Cardiac muscle cell (in vitro differentiated cells and primary cell): ENCODE measurements at regions not wholly inside any gene's neighbourhood (a gene's known extent, or its start where the extent isn't known, plus 50 kb on each side); places are given as distances from the start of the nearest gene placed in this dataset.
A peak's percentile ranks its signal among the peaks of the same experiment; 100 is the strongest.

Experiments
- DNase-seq, 2 donors: peaks; one replicate each; pipeline versions ENCODE4 v3.0.0 to v3.0.0-alpha.2; 2010 to 2017; ENCODE audit warnings: low read depth in 1 of 2, low spot score in 1 of 2
- H3K27ac ChIP-seq: fragments of 200-600 bp; sonication (generic); 2 replicates; pipeline ENCODE4 v1.5.1; 2016
- H3K27me3 ChIP-seq: fragments of 200-600 bp; sonication (generic); 2 replicates; pipeline ENCODE4 v1.6.0; 2016; ENCODE audit warnings: control low read depth
- H3K36me3 ChIP-seq: fragments of 200-600 bp; sonication (generic); 2 replicates; pipeline ENCODE4 v1.5.1; 2016; ENCODE audit warnings: control low read depth
- H3K4me1 ChIP-seq: fragments of 200-600 bp; sonication (generic); 2 replicates; pipeline ENCODE4 v1.8.1; 2017; ENCODE audit warnings: low read depth, mild to moderate bottlenecking, mixed run types
- H3K4me3 ChIP-seq: fragments of 200-600 bp; sonication (generic); 2 replicates; pipeline ENCODE4 v1.5.1; 2016; ENCODE audit warnings: mild to moderate bottlenecking
- H3K9me3 ChIP-seq: fragments of 200-600 bp; sonication (generic); 2 replicates; pipeline ENCODE4 v1.5.1; 2017; ENCODE audit warnings: low read depth, mild to moderate bottlenecking, control low read depth
- CTCF ChIP-seq: IDR thresholded peaks from 2 replicates; pipeline ENCODE4 v1.5.1; 2012; ENCODE audit warnings: low read depth, mild to moderate bottlenecking, low read length

GRCh38 chr14:82354126-82354525 is 820.5 kb upstream of the SEL1L start:
- H3K27me3 ChIP-seq: no peaks in the 10 kb centered on the region
- no peak overlapping the region for H3K27ac ChIP-seq
- no peak for DNase-seq
- H3K9me3 ChIP-seq: no peaks in the 10 kb centered on the region
- no peak for TF ChIP-seq CTCF
- no peaks in the 10 kb centered on the region for H3K4me1 ChIP-seq
- H3K4me3 ChIP-seq: no peak overlapping the region
- no peaks in the 10 kb centered on the region for H3K36me3 ChIP-seq

GRCh38 chr14:82359201-82359600 is 825.5 kb upstream of the SEL1L start:
- Histone ChIP-seq H3K4me3 (no peak overlapping the region), H3K27ac (no peak overlapping the region), H3K27me3 (no peaks in the 10 kb centered on the region), H3K36me3 (no peaks in the 10 kb centered on the region), H3K9me3 (no peaks in the 10 kb centered on the region), H3K4me1 (no peaks in the 10 kb centered on the region)
- DNase-seq: no peak
- TF ChIP-seq CTCF: no peak

GRCh38 chr14:82362452-82362851 is 828.8 kb upstream of the SEL1L start:
- no peak for TF ChIP-seq CTCF
- DNase-seq: no peak
- H3K4me3 ChIP-seq: no peak overlapping the region
- H3K27ac ChIP-seq: no peak overlapping the region
- H3K9me3 ChIP-seq: no peaks in the 10 kb centered on the region
- H3K27me3 ChIP-seq: no peaks in the 10 kb centered on the region
- H3K4me1 ChIP-seq: no peaks in the 10 kb centered on the region
- no peaks in the 10 kb centered on the region for H3K36me3 ChIP-seq

GRCh38 chr14:82365471-82365870 is 831.8 kb upstream of the SEL1L start:
- no peaks in the 10 kb centered on the region for H3K4me1 ChIP-seq
- H3K27me3 ChIP-seq: no peaks in the 10 kb centered on the region
- no peaks in the 10 kb centered on the region for H3K9me3 ChIP-seq
- H3K36me3 ChIP-seq: no peaks in the 10 kb centered on the region
- H3K4me3 ChIP-seq: no peak overlapping the region
- DNase-seq: no peak
- no peak overlapping the region for H3K27ac ChIP-seq
- no peak for TF ChIP-seq CTCF

GRCh38 chr14:82366803-82367202 is 833.1 kb upstream of the SEL1L start:
- no peak overlapping the region for H3K4me3 ChIP-seq
- H3K9me3 ChIP-seq: no peaks in the 10 kb centered on the region
- H3K4me1 ChIP-seq: no peaks in the 10 kb centered on the region
- H3K36me3 ChIP-seq: no peaks in the 10 kb centered on the region
- DNase-seq: peak in 1 of 2 donors; percentile 14
- no peak for TF ChIP-seq CTCF
- no peak overlapping the region for H3K27ac ChIP-seq
- no peaks in the 10 kb centered on the region for H3K27me3 ChIP-seq

GRCh38 chr14:82379291-82379690 is 845.6 kb upstream of the SEL1L start:
- Histone ChIP-seq H3K36me3 (no peaks in the 10 kb centered on the region), H3K27ac (no peak overlapping the region), H3K27me3 (no peaks in the 10 kb centered on the region), H3K4me3 (no peak overlapping the region), H3K9me3 (no peaks in the 10 kb centered on the region), H3K4me1 (no peaks in the 10 kb centered on the region)
- DNase-seq: no peak
- TF ChIP-seq CTCF: no peak
